OCI-M1 (cell line): ENCODE measurements at regions not wholly inside any gene's neighbourhood (a gene's known extent, or its start where the extent isn't known, plus 50 kb on each side); places are given as distances from the start of the nearest gene placed in this dataset.
"Not testable (repeated sequence)": the region's sequence is repeated elsewhere in the genome, so short reads cannot be mapped to it uniquely, and the experiment has no call there.

Experiments
- DNase-seq: peaks from one replicate; lab custom pipeline; 2025; lab: John Stamatoyannopoulos, UW

- DNase-seq, result no peak
Measured at GRCh38 chr2:234723400-234723799, 226.5 kb upstream of the ARL4C start.

DNA sequence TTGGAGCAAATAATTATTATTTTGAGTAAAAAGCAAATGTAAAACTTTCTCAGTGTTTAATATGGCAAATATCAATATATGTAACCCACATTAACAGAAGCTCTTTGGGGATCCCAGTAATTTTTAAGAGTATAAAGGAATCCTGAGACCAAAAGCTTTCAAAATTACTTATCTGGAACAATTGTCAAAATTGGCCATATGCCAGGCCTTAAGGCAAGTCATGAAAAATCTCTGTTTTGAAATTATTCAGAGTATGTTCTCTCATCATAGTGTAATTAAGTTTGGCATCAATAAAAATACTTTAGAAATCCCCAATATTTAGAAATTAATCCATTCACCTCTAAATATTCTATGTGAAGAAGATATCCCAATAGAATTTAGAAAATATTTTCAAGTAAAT lies 225.3 kb upstream of the ARL4C start:
- no peak for DNase-seq

DNA sequence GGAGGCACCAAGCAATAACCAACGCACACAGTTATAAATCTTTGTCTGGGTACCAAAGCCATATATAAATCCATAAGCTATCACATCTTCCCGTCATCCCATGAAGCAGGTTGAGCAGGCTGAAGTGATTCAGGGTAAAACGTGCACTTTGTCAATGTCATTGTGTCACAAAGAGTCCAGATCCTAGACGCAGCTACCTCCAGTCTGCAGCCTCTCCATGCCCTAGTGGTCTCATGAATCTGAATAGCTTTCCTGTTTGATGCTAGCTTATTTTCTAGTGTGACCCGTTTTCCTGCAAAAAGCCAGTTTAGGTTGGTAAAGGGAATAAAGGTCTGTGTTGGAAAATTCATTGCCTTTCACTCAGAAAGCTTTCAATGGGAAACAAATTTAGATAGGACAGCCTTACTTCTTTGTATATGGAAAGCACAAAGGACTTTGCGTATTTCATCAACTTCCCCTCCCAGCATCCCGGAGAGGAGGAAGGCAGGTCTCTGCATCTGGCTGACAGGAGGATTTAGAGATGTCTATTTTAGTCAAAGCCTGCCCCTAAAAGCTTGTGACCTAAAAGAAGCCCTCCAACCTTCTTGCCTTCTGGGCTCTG lies 222.3 kb upstream of the ARL4C start:
- DNase-seq, result no peak

GRCh38 chr2:234716271-234716670 lies 219.4 kb upstream of the ARL4C start:
- no peak for DNase-seq

DNA sequence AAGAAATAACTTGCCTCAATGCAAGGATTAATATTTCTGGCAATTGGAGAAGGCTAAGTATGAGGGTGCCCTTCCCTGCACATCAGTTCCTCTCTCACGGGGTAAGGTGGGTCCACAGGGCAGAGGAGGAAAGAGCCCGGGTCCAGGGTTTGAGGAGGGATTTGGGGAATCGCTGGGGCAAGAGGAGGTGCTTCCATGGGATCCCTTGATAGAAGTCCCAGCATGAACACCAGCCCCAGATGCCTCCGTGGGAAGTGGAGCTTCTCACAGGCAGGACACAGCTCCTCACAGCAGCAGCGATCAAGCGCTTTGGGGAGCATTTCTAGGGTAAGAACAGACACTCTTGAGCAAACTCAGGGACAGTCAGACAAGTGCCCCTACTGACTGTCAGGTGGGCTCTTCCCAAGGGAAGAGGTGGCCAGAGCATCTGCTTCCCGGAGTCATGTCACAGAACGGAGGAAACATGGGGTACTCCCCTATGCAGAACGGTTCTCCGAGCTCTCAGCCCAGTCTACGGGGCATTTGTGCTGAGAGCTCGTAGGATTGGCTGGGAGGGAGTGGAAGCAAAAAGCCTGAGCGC lies 218.9 kb upstream of the ARL4C start:
- no peak for DNase-seq

GRCh38 chr2:234714711-234715110 lies 217.8 kb upstream of the ARL4C start:
- no peak for DNase-seq

GRCh38 chr2:234712421-234712935 lies 215.6 kb upstream of the ARL4C start:
- no peak for DNase-seq

DNA sequence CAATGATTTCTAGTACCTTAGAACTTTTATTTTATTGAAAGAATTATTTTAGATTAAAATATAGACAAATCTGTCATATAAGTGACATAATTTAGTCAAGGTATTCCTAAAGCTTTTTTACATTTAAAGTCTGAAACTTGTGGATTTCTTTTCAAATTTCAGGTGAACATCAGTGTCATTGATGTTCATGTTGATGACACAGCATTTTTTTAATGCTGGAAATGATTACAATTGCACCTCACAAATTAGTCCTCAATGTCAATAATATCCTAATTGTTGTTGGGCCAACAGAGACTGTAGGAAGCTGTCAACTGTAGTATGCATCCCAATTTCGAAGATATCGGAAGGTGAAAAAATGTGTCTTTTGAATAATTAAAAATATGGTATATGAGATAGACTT lies 214.4 kb upstream of the ARL4C start:
- no peak for DNase-seq

DNA sequence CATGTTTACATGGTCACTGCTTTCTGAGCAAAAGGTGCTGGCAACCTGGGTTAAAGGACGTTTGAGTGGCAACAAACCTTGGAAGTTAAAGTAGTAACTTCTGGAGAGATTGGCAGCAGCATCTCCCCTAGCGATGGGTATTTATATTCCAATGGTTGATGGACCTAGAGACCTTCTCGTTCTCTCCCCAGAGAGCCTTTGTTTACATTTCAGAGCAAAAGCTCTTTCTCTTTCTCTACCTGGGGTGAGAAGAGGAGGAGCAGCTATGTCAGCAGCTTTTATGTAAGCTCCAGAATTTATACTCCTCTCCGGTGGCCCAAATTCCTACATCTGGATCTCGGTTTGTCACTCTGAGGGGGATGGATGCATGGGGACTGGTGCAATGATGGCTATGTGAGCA lies 213.7 kb upstream of the ARL4C start:
- DNase-seq, result no peak

DNA sequence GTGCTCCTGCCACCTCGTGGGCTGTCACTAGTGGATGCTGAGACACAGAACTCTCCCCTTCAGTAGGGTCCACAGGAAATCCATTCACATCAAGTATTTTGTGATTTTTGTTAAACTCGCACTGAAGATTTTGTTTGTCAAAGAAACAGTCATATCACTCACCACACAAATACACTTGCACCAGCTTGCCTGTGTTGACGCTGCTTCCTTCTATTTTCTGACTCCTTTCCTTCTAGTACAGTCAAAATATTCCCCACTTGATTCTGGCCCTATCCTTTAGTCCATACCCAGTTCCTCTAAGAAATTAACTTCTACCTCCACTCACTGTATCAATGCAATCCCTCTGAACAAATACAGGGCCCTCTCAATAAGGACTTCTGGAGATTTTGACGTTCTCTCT lies 213.2 kb upstream of the ARL4C start:
- no peak for DNase-seq

DNA sequence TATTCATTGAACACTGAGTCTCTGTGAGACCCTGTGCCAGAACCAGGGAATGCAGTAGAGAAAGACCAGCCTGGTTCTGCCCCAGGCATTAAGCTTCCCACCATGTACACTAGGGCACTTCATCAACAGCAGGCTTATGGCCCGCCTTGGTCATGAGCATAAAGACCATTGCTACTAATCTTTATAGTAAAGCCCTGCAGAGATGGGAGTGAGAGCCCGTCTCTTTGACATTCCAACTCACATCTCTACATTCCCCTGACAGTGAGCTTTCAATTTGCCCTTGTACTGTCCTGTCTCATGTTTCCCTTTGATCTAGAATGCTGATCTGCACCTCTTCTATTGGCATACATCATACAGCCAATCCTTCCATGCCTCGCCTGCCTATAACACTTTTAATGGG lies 211.8 kb upstream of the ARL4C start:
- DNase-seq, result no peak

- DNase-seq, result no peak
Measured at GRCh38 chr2:234708091-234708683, 211.3 kb upstream of the ARL4C start.

GRCh38 chr2:234706086-234706485 lies 209.2 kb upstream of the ARL4C start:
- DNase-seq, result no peak

GRCh38 chr2:234705108-234705507 lies 208.2 kb upstream of the ARL4C start:
- peak; percentile 2 for DNase-seq

DNA sequence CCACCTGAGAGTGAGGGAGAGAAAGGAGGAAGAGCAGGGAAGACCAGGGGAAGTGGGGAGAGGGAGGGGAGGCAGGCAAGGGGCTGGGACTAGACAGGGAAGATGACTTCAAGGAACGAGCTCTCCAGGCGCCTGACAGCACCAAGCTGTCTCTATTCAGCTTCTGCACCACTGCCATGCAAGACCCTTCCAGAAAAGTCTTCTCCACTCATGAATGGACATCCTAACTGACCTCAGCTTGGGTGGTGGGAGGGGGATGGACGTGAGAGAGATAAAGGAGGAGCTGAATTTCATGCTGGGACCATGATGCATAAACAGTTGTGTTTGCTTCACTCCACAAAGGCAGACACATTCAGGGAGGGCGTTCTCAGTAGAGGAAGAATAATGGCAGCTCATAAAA lies 206.4 kb upstream of the ARL4C start:
- no peak for DNase-seq

GRCh38 chr2:234702731-234703225 lies 205.9 kb upstream of the ARL4C start:
- no peak for DNase-seq

DNA sequence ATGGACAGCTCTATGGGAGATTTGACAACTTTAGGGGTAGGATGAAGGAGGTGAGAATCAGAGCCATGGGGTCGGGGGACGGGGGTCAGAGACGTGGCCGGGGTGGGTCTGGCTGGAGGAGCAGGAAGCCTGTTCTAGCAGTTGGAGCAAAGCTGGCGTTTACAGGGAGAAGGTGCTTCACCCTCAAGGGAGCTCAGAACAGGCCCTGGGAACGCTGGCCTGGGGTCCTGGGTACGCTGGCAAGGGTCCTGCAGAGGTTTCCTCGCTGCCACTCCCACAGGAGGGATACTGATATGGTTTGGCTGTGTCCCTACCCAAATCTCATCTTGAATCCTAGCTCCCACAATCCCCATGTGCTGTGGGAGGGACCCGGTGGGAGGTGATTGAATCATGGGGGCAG lies 205.0 kb upstream of the ARL4C start:
- DNase-seq, result no peak

DNA sequence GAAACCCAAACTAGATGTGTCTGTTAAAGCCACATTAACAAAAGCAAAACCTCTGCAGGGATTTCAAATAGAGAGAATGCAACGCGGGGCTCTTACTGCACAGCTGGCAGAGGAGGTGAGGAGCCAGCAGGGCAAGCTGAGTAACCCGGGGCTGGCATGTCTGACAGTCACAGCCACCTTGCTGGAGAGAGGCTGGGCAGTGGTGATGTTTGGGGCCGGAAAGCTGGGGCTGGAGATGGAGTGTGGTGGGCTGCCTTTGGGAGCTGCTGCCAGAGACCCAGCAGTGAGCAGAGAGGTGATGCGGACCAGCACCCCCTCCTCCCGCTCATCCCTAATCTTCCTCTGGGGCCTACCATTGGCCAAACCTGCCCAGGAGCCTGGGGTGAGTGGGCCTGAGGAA lies 204.5 kb upstream of the ARL4C start:
- DNase-seq, result no peak

DNA sequence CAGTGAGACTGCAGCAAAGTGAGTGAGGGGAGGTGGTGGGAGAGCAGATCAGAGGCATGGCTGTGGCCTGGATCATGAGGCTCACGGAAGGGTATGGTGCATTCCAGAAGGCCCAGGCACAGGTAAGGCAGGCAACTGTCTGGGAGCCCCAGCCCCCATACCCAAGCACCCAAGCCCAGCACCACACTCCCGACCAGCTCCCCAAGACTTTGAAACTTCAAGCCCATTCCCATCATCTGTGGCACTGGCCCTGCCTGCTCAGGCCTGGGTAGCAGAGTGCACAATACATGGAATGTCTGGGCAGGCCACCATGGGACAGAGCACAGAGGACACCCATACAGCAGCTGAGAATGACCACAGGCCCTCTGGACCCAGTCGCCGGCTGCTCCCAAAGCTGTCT lies 202.6 kb upstream of the ARL4C start:
- no peak for DNase-seq

DNA sequence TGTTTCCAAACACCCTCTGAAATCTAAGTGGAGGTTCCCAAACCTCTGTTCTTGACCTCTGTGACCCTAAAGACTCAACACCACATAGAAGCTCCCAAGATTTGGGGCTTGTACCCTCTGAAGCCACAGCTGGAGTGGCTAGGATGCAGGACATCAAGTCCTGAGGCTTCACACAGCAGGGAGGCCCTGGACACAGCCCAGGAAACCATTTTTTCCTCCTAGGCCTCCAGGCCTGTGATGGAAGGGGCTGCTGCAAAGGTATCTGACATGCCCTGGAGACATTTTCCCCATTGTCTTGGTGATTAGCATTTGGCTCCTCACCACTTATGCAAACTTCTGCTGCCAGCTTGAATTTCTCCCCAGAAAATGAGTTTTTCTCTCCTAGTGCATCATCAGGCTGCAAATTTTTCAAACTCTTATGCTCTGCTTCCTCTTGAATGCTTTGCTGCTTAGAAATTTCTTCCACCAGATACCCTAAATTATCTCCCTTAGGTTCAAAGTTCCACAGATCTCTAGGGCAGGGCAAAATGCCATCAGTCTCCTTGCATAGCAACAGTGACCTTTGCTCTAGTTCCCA lies 200.5 kb upstream of the ARL4C start:
- not testable (repeated sequence) for DNase-seq

GRCh38 chr2:234695981-234696380 lies 199.1 kb upstream of the ARL4C start:
- no peak for DNase-seq

DNA sequence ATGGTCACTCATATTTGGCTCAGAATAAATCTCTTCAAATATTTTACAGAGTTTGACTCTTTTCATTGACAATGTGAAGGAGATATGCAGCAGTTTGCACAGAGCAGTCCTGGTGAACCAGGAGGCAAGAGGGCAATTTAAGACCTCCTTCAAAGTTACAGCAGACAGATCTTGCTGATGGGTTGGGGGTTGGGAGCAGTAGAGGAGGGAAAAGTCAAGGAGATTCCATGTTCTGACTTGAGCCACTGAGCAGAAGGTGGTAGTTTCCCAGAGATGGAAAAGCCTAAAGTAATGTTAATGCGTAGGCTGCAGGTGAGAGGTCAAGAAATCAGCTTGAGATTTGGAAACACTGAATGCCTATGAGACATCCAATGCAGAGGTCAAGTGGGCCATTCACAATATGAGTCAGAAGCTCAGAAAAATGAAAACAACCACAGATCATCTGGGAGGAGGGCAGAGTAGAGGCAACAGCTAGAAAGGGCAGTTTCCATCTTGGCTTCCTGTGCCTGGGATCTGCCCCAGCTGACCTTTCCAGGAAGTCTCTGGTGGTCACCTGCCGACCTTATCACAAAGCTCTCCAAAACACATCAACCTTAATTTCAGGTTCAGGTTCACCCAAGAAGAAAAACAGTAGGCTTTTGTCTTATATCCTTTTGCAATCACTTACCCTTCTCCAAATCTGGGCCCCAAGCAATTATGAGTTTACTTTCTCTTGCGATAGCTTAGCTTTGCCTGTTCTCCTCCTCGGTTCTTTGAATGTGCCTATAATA lies 197.5 kb upstream of the ARL4C start:
- no peak for DNase-seq
